ENCODE measurements at regions not wholly inside any gene's neighbourhood (a gene's known extent, or its start where the extent isn't known, plus 50 kb on each side); places are given as distances from the start of the nearest gene placed in this dataset.
"Not testable (repeated sequence)": the region's sequence is repeated elsewhere in the genome, so short reads cannot be mapped to it uniquely, and the experiment has no call there.

DNA sequence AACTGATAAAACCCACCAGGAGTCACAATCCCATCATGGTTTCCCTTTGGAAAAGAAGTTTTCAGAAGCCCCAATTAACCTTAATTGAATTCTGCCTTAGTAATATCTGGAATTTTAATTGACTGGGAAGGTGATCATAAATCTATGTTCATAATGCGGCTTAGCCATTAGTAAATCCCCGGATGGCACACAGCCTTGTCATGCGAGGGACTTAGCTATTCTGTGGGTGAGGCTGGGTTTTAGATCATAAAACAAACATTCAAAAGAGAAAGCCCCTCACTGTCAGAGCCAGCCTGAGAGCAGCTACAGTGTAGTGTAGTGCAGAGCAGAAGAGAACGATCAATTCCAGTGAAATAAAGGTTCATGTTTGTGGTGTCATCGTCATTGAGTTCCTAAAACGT, 124.0 kb upstream of the NOCT start:
- no peak for DNase-seq

DNA sequence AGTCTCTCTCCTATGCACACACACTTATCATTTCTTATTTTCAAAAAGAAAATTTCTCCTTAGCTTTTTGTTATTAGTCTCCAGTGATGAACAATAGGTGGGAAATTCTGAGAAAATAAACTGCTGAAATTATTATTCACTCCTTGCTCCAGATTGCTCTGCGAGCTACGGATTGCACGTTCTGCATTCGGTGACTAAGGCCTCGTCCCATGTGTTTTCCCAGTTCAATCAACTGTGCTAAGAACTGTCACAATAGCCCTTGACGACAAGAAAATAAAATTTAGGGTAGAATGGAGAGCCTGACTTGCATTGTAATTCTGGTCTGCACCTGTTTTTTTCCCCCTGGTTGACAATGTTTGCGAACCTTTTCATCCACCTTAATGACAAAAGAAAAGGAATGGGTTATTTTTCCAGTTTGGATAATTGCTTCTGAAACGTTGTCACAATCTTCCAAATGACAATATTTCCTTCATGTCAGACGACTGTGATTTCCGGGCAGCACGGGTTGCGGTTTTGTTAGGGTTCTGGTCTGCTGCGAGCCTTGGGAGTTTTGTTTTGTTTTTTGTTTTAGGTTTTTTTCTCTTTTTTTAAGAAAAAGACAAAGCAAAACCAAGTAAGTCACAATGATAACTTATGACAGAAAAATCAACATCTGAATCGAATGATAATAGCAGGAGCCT, 124.5 kb upstream of the NOCT start:
- no peak for DNase-seq

DNA sequence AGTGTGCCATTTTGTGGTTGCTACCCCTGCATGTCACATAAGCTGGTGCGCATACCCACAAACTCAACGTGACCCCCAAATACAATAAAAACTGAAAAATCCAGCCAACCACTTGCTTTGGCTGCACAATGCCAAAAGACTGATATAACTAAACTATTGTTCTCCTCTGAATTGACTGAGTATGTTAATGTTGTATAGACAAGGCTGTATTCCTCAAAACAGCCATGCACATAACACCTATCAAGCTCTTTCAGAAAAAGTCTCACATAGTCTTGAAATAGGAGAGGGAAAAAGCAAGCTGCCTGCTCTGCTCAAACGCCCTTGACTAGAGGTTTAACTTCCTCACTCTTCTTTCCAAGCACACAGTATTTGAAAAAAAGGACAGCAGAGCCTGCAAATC, 126.4 kb upstream of the NOCT start:
- DNase-seq: no peak

DNA sequence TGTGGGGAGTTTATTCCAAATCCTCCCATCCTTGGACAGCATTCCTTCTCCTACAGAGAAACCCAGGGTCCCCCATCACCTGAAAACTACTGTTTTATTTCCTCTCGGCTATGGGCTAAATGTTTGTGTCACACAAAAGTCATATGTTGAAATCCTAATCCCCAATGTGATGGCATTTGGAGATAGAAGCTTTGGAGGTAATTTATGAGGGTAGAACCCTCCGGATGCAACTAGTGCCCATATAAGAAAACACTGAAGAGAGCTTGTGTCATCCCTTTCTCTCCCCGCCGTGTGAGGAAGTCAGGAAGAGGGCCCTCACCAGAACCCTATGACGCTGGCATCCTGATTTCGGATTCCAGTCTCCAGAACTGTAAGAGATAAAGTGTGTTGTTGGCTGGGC, 127.8 kb upstream of the NOCT start:
- DNase-seq: no peak

DNA sequence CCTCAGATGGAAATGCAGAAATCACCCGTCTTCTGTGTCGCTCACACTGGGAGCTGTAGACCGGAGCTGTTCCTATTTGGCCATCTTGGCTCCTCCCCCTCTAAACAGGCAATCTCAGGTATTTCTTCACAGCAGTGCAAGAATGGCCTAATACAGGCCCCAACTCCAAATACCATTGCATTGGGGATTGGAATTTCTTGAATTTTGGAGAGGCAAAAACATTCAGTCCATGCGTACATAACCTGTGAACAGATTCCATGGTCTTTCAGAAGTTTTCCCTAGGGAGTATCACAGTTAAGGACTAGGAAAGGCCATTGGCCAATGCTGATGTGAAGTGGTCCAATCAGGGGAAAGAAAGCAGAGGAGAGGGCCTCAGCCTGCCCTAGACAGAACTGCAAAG, 128.2 kb upstream of the NOCT start:
- no peak for DNase-seq

DNA sequence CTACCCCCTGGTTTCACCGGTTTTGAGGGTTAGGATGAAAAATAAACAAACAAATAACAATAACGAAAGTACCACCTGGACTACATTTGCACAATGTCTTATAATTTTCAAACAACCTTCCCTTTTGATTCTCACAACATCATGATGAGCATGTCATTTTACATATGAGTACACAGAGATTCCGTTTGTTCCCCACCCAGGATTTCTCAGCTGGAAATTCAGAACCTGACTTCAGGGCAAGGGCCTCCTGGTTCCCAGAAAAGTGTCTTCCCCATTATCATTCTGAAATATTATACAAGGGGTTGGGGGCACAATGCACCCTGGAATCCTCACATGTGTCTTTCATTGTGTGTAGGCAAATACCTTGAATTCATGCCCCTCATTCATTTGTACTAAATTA, 135.8 kb upstream of the NOCT start:
- DNase-seq: no peak

DNA sequence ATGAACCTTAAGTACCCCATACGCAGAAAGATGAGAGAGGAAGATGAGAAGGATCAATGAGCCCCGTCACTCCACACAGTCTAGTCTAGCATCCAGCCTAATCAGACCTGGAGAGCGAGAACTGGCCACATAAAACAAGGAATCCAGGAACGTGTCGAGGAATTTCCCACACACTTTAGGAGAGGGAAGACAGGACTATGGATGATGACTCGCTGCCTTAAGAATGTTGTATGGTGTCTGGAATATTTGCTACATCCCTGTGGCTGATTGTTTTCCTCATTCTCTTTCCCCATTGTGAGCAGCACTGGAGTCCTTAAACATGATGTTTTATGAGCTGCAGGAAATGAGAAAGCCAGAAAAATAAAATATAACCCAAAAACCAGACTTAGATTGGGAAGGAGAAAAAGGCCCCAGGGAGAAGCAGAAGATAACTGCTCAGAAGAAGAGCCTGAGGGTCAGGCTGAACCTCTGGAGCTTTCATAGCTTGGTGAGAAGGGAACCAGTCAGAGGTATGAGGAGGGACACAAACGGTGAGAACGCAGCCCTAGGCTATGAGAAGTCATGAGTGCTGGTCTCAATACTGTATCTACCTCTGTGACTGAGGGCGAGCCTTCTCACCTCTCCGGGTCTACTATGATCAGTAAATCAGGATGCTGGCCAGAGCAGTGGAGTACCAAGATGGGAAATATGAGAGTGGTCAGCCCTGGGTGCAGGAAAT, 139.5 kb upstream of the NOCT start:
- DNase-seq: no peak

DNA sequence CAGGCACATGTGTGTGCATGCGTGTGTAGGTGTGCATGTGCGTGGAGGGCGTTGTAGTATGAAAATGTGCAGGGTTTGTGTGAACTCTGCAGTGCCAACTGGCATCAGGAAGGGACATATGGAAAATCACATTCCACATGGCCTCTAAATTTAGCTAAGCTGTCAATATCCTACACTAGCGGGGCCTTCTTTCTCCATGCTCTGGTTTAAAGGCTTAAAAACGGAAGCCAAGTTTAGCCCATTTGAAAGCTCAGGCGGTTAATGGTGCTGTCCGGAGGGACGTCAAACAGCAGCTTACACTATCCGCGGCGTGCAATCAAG, 144.1 kb upstream of the NOCT start:
- no peak for DNase-seq

DNA sequence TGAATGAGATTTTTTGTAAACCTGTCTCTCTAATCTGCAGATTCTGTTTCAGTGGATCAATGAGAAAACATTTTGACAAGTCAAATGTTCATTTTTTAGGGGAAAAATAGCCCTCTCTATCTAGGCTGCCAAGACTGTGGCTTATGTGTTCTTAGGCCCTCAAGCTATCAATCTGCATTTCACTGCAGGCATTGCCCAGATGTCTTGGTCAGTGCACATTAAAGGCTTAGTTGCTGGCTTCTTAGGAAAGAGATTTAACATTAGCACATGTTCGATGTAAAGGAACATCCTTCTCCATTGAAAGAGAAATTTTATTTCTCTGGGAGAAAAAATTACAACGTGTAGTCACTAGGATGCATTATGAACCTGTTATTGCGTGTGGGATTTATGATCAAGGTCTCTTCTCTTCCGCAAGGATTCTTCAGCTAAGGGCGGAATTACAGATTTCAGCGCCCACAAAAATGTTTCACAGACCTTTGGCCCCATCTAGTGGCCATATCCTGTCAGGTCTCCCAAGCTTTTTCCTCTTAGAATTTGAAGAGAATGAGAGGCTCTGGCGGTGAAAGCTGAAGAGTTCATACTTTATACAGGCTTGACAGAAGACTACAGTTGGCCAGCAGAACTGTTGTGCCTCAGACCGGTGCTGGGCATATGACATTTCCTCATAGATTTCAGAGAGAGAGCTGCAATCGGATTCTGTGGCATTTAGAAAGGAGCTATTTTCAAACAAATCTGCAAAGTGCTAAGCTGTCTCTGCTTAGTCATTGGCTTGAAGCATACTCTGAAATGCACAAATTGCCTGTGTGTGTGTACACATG, 144.6 kb upstream of the NOCT start:
- DNase-seq: peak; percentile 36

DNA sequence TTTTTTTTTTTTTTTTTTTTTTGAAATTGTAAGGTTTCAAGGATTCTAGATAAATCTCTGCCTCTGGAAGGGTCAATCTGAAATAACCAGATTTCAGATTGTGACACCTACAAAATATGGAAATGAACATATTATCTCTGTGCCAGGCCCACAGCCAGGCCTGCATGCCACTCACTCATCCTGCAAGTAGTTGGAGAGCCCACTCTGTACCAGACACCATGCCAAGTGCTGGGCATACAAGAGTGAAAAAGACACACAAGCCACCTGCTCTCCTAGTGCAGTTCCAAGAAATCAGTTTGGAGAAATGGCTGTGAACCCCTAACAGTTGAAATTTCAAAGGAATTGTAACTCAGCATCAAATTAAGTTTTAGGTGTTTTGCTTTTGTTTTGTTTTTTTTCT, 145.9 kb upstream of the NOCT start:
- no peak for DNase-seq

DNA sequence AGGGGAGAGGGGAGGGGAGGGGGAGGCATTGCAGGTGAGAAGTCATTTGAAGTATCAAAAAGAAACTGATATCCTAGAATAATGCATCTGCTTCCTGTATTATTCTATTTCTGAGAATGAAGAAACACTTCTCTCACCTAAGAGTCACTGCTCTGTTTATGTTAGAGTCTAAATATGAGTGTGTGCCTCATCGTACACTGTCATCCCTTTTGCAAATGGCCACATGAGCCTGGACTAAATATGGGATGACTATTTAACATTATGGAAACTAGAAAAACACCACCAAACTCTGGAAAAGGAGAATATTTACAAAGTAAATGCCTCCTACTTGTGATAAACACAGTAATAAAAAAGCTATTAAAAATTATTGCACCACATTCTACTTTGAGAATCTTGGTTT, 146.4 kb upstream of the NOCT start:
- no peak for DNase-seq

DNA sequence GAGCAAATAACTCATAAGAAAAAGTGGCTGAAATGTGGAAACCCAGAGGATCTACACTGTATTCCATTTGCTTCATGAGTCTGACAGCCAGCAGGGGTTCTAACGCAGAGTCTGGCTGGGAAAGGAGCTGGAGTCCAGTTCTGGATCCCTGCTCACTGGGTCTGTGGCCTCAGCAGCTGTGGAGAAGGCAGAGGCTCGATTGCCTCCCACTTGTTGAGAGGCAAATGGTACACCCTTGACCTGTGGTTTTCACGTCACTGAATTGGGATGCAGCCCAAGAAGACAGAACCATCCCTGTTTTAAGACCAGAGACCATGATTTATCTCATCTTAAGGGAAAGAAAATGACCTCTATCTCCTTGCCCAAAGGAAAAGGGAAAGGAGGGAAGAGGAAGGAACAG, 147.0 kb upstream of the NOCT start:
- no peak for DNase-seq

DNA sequence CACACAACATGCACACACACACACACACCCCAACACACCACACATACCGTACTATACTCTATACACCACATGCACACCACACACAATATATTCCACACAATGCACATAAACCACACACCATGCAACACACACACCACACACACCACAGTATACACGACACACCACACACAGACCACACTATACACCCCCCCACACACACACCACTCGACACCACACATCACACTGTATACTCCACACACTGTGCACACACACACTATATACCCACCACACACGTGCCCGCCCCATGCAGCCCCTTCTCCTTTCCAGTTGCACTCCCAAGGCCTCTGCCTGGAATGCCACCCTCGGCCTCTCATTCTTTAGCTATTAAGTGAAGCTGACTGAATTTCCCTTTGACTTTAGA, 148.2 kb upstream of the NOCT start:
- no peak for DNase-seq

DNA sequence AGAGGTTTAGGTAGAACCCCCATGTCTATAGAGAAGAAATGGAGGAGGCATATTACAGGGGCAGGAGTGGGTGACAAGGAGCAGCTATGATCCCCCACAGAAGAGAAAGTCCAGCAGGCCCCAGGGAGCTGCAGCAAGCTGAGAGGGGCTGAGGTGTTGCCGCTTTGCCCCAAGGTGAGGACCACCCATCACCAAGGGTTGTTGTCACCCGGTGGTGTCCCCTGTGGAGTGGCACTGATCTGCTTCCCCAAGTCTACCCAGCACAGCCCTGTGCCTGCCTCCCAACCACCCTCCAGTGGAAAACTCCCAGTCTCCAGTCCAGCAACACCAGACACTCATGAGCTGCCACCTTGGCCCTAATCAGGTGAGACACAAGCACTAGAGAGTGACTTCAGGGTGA, 149.3 kb upstream of the NOCT start:
- DNase-seq: no peak

DNA sequence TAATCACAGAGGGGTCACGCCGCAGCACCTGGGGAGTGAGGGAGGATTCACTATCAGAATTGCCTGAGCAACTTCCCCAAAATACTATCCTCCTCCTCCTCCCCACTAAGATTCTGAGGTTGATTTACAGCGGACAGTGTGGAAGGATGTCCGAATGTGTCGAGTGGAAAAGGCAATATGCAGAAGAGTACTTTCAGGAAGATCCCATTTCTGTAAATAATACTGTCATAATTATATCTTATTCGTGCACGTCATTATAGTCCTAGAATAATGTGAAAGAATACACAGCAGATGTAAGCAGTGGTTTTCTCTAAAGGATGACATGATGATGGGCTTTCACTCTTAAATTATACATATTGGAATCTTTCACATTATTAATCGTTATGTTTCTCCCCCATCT, 149.8 kb upstream of the NOCT start:
- no peak for DNase-seq

DNA sequence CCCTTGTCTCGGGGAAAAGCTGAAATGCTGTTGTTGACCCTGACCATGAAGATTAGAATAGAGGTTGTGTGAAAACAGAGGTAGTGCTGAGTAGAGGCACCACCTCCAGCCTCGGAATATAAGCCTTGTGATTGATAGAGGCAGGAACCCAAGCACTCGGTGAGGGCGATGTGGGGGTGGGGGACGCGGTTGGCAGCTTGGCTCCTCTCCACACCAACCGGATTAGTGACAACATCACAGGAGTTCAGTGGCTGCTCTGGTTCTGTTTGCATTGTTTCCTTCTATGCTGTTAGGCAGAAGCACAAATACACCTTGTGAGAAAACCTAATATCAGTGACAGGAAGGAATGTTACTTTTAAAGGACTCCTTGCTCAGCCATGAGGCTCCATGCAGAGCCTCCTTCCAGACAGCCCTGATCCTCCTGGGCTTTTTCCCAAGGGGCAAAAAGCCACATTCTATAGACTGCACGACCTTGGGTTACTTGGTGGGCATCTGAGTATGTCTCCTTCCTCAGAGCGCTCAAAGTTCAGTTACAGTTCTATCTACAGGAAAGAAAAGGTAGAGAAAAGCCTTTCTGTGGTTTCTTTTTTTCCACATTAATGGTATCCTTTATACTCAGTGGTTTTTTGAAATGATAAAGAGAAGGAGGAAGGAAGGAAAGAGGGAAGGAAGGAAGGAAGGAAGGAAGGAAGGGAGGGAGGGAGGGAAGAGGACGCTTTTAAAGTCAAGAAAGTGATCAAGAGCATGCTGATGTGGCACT, 150.4 kb upstream of the NOCT start:
- DNase-seq: no peak

DNA sequence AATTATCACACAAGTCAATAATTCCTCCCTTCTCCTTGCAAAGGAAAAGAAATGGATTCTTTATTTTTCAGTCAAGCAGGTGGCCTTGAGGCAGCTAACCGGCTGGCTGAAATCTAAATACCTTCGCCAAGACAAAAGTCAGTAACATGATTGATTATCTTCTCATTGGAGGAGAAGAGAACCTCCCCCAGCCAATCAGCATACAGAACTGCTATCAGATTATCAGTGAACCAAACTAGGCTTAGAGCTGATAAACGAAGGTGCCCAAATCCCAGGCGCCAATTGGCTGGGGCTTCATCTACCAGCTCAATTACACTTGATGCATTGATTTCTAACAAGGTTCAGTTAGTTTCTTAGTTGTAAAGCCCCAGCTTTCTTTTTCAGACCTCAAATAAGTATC, 152.4 kb upstream of the NOCT start:
- no peak for DNase-seq

DNA sequence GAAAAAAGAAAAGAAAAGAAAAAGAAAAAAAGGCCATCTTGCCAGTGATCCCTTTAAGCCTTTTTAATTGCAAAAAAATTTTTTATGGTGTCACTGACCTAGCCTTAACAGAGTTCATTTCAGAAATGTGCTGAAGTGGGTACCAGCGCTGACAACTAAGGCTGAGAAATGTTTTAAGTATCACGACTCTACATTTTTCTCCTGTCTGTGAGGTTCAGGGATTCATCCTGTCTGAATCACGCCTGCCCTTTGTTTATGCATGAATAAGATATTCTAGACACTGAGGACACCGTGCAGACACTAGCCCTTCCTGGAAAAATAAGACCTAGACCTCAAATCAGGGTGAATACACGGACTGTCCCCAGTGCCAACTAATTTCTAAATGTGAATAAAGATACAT, 154.4 kb upstream of the NOCT start:
- no peak for DNase-seq

DNA sequence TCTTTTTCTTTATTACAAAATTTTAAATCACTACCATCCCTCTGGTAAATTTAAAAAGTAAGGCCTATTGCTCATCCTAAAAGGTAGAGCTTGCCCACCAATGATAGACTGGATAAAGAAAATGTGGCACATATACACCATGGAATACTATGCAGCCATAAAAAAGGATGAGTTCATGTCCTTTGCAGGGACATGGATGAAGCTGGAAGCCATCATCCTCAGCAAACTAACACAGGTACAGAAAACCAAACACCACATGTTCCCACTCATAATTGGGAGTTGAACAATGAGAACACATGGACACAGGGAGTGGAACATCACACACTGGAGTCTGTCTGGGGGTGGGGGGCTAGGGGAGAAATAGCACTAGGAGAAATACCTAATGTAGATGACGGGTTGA, 155.2 kb upstream of the NOCT start:
- not testable (repeated sequence) for DNase-seq

DNA sequence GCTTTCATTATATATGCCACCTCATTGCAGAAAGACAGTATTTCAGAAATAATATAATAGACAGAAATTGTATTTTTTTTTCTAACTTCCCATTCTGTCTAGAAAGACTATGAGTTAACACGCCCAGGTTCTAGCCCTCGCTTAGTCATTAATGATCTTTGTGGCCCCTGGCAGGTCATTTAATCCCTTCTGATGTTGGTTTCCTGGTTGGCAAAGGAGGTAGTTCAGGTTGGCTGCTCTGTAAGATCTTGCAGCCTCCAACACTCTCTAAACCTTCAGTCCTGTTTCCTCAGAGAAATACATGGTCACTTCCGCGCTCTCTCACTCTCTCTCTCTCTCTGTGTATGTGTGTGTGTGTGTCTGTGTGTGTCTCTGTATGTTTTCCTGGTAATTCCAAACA, 156.3 kb upstream of the NOCT start:
- no peak for DNase-seq

DNA sequence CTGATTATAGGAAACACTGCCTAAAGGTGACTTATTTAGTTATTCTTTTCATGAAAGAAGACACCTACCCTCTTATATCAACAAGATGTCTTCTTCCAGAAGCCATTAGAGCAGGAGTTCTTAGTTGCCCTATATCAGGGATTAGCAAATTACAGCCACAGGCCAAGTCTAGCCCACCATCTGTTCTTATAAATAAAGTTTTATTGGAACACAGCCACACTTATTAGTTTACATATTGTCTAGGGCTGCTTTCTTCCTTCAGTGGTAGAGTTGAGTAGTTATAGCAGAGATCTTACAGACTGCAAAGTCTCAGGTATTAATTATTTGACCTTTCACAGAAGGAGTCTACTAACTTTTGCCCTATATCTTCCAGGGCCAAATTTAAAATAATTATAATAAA, 157.2 kb upstream of the NOCT start:
- DNase-seq: no peak

DNA sequence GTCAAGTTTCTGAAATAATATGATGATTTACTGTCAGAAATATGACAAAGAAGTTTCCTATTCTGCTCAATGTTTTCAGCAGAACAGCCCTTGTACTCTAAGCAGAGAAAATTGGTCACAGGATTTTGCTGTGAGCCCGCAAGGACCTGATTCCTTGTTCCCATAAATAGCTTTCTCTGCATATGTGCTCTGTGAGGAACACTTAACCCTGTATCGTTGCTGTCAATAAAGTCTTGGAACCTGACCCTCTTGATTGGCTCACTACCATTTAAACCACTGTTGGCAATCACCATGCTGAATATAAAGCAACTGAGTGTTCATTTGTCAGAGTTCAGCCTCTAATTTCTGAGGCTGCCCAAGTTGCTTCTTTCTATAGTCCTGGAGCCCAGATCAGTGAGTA, 158.2 kb upstream of the NOCT start:
- DNase-seq: no peak

DNA sequence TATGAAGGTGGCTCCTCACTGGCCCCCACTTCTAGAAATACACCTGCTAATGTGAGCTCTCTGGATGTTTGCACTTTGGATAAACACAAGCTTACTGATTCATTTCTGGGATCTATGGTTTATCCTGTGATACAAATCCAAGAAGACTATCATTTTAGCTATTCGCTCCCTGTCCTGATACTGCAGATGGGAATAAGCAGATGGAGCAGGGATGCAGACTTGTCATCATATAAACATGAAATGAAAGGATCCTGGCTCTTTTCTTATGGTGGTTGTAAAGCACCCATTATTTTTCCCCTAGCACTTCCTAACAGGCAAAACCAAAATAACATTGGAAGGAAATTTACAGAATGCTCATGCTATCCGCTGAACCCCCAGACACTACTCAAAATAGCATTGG, 162.9 kb upstream of the NOCT start:
- DNase-seq: no peak

Measured in MV-4-11 (cell line).